ENCODE measurements at regions not wholly inside any gene's neighbourhood (a gene's known extent, or its start where the extent isn't known, plus 50 kb on each side); places are given as distances from the start of the nearest gene placed in this dataset.

DNA sequence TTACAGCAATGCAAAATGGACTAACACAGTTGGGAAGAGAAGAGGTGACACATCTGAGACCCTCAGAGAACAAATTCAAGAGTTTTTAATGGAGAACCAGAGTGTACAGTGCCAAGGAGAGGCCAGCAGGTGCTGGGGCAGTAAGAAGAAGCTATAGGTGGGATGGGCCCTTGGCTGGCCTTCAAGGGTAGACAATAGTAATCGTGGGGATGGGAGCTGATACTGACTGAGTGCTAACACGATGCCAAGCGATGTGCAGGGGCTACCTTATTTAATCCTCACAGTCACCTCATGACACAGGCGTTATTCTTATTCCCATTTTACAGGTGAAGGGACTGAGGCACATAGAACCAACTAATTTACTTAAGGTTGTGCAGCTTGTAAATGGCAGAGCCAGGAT lies 131.9 kb upstream of the ID2 start:
- TF ChIP-seq, protein P1, sequence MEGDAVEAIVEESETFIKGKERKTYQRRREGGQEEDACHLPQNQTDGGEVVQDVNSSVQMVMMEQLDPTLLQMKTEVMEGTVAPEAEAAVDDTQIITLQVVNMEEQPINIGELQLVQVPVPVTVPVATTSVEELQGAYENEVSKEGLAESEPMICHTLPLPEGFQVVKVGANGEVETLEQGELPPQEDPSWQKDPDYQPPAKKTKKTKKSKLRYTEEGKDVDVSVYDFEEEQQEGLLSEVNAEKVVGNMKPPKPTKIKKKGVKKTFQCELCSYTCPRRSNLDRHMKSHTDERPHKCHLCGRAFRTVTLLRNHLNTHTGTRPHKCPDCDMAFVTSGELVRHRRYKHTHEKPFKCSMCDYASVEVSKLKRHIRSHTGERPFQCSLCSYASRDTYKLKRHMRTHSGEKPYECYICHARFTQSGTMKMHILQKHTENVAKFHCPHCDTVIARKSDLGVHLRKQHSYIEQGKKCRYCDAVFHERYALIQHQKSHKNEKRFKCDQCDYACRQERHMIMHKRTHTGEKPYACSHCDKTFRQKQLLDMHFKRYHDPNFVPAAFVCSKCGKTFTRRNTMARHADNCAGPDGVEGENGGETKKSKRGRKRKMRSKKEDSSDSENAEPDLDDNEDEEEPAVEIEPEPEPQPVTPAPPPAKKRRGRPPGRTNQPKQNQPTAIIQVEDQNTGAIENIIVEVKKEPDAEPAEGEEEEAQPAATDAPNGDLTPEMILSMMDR (IDR thresholded peaks at IDR 0.05; ENCODE audit: low read depth, low read length, missing input control), result no peak
- TF ChIP-seq, protein P2, sequence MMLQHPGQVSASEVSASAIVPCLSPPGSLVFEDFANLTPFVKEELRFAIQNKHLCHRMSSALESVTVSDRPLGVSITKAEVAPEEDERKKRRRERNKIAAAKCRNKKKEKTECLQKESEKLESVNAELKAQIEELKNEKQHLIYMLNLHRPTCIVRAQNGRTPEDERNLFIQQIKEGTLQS (IDR thresholded peaks at IDR 0.05), result no peak
- TF ChIP-seq HNF4A (conservative IDR thresholded peaks at IDR 0.05), result no peak
